ENCODE measurements at regions not wholly inside any gene's neighbourhood (a gene's known extent, or its start where the extent isn't known, plus 50 kb on each side); places are given as distances from the start of the nearest gene placed in this dataset.
"Not testable (repeated sequence)": the region's sequence is repeated elsewhere in the genome, so short reads cannot be mapped to it uniquely, and the experiment has no call there.

DNA sequence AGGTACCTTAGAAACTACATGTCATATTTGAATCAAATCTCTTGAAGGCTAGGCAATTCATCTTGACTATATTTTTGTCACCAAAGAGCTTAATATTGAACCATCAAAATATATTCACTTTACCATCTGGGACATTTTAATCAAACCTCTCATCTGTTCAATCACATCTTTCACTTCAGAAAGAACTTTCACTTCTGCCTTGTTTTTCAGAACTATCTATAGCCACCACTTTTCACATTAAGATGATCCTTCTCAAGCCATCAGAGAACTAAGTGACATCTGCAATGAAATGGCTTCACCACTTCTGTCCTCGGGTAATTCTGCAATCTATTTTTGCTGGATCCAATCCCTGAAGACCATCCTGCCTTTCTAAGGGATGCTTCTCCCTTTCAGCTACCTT, 57.8 kb downstream of the OR2B2 start:
- intact Hi-C loops (cut with micrococcal nuclease), result no loop called here
- no peak for DNase-seq
- ATAC-seq, result no peak

DNA sequence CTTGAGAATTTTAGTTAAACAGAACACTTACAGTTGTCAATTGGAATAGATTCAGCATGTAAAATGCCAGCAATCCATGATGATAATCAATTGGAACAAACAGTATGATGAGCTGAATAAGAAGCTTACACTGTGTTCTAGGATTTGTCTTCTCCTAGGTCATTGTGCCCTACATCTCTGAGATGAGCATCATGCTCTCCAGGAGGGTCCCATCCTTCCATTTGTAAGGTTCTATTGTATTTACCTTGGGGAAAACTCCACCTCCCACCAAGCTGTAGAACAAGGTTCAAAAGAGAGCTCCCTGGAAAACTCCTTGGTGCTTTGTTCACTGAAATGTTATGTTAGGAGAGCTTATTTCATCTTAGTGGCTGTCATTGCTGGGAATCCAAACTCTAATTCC, 60.8 kb downstream of the OR2B2 start:
- intact Hi-C loops (cut with micrococcal nuclease), result no loop called here

DNA sequence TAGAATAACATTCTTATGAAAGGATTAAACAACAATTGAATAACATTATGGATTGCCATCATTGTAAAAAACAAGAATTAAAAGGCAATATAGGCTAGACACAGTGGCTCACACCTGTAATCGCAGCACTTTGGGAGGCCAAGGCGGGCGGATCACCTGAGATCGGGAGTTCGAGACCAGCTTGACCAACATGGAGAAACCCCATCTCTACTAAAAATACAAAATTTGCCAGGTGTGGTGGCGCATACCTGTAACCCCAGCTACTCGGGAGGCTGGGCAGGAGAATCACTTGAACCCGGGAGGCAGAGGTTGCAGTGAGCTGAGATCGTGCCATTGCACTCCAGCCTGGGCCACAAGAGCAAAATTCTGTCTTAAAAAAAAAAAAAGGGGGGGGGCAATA, 63.2 kb downstream of the OR2B2 start:
- intact Hi-C loops (cut with micrococcal nuclease); ATAC-seq; DNase-seq: not testable (repeated sequence)

More for the DNA sequence above, 60.8 kb downstream of the OR2B2 start:
- no peak for ATAC-seq
- DNase-seq, result no peak

DNA sequence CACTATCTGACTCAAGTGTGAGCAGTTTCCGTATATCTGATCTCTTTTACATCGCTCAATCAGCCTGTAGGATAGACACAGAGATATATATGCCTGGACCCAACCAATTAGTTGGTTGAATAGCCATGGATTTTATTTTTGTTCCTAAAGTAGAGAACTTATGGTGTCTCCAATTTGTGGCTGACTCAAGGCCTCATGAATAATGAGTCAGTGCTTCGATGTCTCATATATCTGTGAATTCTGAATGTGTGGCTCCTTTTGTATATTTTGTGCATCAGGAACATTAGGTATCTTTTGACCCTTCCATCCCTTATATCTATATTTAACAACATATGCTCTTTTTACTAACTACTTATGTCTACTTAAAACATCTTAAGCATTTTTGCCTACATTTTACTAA, 64.5 kb downstream of the OR2B2 start:
- no peak for DNase-seq
- intact Hi-C loops (cut with micrococcal nuclease), result no loop called here
- ATAC-seq, result no peak

DNA sequence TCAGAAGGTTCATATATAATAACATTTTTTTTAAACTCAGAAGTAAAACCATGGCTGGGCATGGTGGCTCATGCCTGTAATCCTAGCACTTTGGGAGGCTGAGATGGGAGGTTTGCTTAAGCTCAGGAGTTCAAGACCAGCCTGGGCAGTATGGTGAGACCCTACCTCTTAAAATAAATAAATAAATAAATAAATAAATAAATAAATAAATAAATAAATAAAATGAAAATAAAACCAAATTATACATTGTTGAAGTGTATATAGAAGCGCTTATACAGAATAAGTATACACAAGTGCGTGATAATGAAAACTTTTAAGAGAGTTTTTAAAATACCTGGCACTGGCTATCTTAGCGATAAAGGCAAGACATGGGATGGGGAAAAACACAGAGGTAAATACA, 71.6 kb downstream of the OR2B2 start:
- intact Hi-C loops (cut with micrococcal nuclease), result no loop called here
- DNase-seq (no peak), ATAC-seq (no peak)

DNA sequence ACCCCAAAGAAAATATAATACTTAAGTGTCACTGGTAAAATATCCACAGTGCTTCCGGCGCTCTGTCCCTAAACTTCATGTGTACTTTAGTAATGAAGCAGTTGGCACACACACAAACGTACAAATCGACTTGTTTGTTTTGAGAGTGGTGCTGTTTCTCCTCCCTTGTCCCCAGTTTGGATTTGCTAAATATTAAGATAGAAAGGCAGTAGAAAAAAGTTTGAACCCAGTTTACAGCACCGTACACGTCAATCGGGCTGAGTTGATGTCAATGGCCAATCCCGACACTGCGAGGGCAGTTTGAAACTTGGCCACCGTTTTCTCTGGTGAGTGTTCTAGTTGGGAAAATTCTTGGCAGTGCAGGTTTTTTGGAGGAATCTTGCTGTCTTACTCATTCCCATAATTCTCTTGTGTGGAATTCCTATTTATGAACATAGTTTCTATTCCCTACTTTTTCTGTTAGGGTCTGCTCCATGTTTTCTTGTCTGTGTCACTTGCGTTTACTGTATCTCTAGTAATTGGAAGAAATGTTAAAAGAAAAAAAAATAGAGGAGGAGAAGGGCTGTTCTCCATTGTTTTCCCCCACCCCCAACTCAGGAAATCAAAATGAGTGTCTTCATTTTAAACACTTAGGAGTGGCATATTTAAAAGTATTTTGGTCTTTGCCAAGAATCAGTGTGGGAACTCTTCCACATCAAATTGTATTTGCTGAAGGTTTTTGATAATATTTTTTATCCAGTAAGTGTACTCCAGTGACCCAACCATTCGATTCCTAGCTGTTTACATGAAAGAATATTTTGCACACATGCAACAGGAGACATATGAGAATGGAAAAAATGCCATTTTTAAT, 72.3 kb downstream of the OR2B2 start:
- DNase-seq (no peak), ATAC-seq (no peak)

DNA sequence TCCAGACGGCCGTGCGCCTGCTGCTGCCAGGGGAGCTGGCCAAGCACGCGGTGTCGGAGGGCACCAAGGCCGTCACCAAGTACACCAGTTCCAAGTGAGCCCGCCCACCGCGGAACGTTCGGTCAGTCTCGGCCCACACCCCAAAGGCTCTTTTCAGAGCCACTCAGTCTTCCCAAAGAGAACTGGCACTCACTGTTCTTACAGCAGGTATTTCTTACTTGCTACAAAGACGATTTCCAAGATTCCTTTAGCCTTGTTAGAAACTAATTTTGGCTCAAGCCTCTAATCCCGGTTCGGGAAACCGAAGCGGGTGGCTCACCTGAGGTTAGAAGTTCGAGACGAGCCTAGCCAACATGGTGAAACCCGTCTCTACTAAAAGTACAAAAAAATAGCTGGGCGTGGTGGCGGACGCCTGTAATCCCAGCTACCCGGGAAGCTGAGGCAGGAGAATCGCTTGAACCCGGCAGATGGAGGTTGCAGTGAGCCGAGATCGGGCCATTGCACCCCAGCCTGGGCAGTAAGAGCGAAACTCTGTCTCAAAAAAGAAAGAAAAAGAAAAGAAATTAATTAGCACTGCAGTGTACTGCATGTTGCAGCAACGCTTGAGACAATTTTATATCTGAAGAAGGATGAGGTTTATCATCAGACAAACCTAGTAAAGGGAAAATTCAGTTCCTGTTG, 73.1 kb downstream of the OR2B2 start:
- peak; percentile 72 for DNase-seq
- intact Hi-C loops (cut with micrococcal nuclease), result no loop called here
- ATAC-seq, result peak; percentile 55

More for the DNA sequence above, 72.3 kb downstream of the OR2B2 start:
- intact Hi-C loops (cut with micrococcal nuclease), result no loop called here

DNA sequence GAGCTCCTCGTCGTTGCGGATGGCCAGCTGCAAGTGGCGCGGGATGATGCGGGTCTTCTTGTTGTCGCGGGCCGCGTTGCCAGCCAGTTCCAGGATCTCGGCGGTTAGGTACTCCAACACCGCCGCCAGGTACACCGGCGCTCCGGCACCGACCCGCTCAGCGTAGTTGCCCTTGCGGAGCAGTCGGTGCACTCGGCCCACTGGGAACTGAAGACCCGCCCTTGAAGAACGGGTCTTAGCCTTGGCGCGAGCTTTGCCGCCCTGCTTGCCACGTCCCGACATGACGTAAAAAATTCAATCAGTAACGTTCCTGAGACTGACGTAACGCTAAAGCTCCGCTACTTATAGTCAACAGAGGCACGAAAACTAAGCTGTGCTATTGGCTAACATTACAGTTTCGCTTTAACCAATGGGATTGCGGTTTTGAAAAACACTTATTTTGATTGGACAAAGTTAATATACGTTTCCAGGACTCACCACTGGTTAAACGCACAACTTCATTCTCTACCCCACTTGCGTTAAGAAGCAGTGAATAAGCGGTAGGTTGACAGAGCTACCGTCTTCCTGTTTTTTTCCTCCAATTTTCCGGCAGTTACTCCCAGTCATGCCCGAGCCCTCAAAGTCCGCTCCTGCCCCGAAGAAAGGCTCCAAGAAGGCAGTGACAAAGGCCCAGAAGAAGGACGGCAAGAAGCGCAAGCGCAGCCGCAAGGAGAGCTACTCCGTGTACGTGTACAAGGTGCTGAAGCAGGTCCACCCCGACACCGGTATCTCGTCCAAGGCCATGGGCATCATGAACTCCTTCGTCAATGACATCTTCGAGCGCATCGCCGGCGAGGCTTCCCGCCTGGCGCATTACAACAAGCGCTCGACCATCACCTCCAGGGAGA, 73.9 kb downstream of the OR2B2 start:
- ATAC-seq (peak; percentile 96), DNase-seq (peak; percentile 76)
- intact Hi-C loops (cut with micrococcal nuclease), result no loop called here

DNA sequence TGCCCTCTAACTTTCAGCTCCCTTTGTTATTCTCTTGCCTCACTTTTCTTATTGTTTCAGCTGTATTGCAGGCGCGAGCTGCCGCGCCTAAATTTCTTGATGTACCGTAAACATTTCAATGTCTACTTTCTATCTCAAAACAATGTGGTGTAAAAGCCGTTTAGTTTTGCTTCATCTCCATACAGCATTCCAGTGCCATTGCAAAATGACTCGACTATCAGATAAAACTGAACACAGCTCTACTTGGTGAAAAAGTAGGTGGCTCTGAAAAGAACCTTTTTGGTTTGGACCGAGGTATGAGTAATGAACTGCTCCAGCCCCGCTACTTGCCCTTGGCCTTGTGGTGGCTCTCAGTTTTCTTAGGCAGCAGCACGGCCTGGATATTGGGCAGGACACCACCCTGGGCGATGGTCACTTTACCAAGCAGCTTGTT, 74.6 kb downstream of the OR2B2 start:
- intact Hi-C loops (cut with micrococcal nuclease), result no loop called here
- ATAC-seq, result peak; percentile 57
- DNase-seq, result no peak

DNA sequence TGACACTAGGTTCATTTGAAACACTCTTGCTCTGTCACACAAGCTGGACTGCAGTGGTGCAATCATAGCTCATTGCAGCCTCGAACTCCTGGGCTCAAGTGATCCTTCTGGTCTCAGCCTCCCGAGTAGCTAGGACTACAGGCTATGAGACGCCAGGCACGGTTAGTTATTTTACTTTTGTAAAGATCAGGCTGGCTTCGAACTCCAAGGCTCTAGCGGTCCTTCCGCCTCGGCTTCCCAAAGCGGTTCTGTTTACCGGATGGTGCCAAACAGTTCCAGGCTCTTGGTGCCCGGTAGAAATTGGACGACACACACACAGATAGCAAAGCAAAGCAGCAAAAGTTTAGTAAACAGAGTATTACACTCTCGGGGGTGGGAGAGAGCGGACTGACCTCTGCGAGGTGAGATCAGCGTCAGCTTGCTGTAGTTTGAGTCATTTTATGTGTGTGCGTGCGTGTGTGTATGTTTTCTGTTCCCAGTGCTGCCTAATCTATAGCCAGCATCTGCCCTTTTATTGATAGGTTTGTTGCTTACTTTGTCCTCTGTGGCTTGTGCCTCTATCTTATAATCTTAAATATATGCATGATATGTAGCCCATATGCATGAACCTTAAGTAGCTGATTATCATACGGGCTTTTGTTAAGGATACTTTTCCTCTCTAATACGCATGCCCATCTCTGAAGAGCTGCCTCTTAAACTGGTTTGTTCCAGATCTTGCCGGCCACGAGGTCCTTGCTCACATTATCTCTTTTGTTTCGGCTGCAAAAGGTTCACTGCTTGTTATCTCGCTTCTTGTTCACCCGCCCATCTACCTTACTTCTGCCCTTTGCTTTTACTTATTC, 75.2 kb downstream of the OR2B2 start:
- intact Hi-C loops (cut with micrococcal nuclease), result no loop called here
- ATAC-seq, result peak; percentile 59
- DNase-seq, result no peak

DNA sequence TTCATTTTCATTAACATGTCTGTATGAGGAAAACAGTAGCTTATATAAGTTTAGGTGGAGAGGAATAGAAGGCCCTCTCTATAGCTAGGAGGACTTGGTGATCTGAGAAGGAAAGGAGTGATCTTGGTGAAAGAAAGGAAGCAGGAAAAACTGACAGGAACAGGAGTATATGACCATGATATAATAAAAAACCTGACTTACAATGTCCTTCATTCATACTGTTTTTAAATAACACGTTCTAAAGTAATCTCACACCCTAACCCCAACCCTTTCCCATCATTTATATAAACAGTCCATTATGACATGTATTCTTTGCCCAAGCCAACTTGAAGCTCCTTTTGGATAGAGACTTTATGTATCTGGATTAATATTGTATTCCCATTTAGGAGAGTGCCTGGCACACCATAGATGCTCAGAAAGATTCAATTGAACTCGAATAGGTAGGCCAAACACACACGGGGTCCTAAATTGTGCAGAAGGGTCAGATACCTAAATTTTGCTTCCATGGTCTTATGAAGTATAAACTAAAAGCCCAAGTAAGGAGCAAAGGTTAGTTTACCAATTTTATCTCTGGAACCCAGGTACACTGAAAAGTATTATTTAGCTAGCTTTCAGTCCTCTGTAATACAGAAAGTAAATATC, 75.9 kb downstream of the OR2B2 start:
- intact Hi-C loops (cut with micrococcal nuclease), result no loop called here
- DNase-seq (no peak), ATAC-seq (no peak)

DNA sequence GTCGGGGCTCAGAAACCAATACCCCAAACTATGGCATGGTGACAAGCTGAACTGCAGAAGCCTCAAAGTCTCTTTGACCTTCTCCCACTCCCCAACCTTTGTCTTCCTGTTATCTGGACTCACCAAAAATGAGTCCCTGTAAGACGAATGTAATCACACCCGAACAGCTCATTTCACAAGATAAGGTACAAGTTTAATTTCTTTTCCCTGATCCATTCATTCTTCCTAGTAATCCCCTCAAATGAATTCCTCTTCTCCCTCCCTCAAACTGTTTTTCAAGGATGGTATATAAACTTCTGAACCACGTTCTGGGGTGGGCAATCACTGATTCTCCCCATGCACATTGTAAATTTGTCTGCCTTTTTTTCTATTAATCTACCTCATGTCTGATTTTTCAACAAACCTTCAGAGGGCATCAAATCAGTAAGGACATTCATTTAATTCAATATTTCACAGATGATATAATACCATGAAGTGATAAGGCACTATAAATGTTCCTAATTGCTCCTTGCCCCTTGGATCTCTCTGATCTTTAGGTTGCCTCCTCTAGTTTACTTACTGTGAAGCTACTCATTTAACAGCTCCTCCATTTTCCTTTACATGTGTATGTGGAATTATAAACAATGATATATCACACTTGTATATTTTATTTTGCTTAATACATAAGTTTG, 77.2 kb downstream of the OR2B2 start:
- DNase-seq (no peak), ATAC-seq (no peak)
- intact Hi-C loops (cut with micrococcal nuclease), result no loop called here

DNA sequence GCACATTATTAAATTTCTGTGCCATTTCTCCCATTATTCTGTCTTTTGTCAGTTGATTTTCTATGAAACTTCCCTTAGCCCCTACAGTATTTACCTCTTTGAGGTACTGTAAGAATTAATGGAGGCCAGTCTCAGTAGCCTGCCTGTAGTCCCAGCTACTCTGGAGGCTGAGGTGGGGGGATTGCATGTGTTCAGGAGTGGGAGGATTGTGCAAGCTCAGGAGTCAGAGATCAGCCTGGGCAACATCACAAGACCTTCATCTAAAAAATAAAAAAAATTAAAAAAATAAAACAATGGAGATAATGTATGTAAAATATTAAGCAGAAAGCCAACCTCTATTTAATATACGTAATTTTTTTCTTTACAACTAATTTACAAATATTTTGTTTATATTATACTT, 77.8 kb downstream of the OR2B2 start:
- intact Hi-C loops (cut with micrococcal nuclease), result no loop called here
- DNase-seq (no peak), ATAC-seq (no peak)

DNA sequence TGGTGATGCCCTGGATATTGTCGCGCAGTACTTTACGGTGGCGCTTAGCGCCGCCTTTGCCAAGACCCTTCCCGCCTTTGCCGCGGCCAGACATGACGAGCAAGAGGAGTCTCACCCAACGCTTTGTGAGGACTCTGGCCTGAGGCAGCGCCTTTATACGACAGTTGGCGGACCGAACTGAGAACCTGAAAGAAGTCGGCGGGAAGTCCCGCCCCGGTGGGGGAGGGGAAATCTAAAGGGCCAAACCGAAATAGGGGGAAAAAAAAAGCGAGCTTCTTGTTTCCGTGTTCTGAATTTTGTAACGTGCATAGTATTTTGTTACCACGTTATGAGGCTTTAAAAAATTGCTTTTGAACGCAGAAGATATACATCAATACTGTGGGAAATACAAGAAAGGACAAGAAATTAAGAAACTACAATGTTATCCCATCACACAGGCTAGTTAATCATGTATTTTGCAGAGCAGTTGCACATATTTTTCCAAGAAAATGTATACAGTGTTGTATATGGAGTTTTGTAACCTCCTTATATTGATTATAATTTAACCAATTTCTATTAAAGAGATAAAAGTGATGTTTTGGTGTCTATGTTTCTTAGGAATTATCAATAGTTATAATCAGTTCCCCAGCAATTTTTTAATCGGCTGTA, 80.6 kb downstream of the OR2B2 start:
- DNase-seq, result peak; percentile 63
- peak; percentile 94 for ATAC-seq
- intact Hi-C loops (cut with micrococcal nuclease), result not testable (repeated sequence)

DNA sequence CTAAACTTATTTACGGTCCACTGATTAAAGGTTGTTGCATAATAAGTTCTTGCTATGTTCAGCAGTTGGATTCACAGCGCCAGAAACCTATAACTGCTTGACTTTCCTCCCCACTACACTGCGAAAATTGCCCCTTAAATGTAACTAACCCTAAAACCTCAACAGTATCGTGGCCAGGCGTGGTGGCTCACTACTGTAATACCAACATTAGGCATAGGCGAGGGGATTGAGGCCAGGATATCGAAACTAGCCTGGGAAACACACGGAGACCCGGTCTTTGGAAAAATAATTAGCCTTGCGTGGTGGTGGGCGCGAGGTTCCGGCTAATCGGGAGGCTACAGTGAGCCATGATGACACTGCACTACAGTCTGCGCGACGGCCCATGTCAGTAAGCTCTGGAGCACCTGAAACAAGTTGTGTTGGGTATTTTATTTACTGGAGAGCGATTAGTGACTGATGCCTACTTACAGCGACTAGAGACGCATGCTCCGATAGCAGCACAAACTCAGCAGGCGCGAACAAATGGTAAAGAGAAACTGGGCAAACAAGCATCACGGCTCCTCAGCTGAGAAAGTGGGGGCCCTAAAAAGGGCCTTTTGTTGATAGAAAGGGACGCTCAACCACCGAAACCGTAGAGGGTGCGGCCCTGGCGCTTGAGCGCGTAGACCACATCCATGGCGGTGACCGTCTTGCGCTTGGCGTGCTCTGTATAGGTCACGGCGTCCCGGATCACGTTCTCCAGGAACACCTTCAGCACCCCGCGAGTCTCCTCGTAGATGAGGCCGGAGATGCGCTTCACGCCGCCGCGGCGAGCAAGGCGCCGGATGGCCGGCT, 81.4 kb downstream of the OR2B2 start:
- peak; percentile 75 for ATAC-seq
- DNase-seq; intact Hi-C loops (cut with micrococcal nuclease): not testable (repeated sequence)

DNA sequence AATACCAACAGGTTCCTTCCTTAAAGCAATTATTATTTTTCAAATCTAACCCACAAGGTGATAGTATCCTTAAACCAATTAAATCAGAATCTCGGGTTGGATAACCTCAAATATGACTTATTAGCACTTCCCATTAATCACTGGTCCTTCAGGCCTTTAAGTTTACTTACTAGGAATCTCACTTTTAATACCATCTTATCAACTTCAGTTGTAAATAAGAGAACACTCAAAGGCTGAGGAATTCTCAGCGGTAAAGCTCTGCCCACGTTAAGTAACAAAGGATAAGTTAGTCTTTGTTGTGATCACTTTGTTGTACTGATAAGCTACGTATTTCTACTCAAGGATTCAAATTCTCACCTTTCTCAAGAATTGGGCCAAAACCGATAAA, 82.0 kb downstream of the OR2B2 start:
- DNase-seq (no peak), ATAC-seq (no peak)
- intact Hi-C loops (cut with micrococcal nuclease), result no loop called here

All from left ventricle myocardium superior (tissue), 1 donor.